ENCODE measurements at regions not wholly inside any gene's neighbourhood (a gene's known extent, or its start where the extent isn't known, plus 50 kb on each side); places are given as distances from the start of the nearest gene placed in this dataset.
"Not testable (repeated sequence)": the region's sequence is repeated elsewhere in the genome, so short reads cannot be mapped to it uniquely, and the experiment has no call there.

- Histone ChIP-seq H3K36me3 (ENCODE audit: control insufficient read depth, insufficient read depth, low read length) (no peaks in the 10 kb centered on the region), H3K9me3 (no peaks in the 10 kb centered on the region), H3K4me3 (ENCODE audit: low read depth, low read length) (no peak overlapping the region), H3K27me3 (replicated peaks; ENCODE audit: control insufficient read depth, insufficient read depth, low read length) (no peaks in the 10 kb centered on the region), H3K4me1 (no peaks in the 10 kb centered on the region)
- CTCF ChIA-PET = no interaction called here
- Mint-ChIP-seq H3K4me3 (ENCODE audit: unreplicated experiment) (no peak overlapping the region), H3K27ac (ENCODE audit: unreplicated experiment) (no peak overlapping the region), H3K27me3 (ENCODE audit: insufficient read depth, unreplicated experiment) (peaks cover 11% of the 10 kb centered on the region), H3K4me1 (ENCODE audit: low read depth, unreplicated experiment) (no peaks in the 10 kb centered on the region), H3K36me3 (ENCODE audit: insufficient read depth, unreplicated experiment) (no peaks in the 10 kb centered on the region), H3K9me3 (ENCODE audit: unreplicated experiment) (no peaks in the 10 kb centered on the region)
- BruUV-seq (replicated peaks) = no TSS peak
- TF ChIP-seq CTCF (IDR thresholded peaks at IDR 0.05; ENCODE audit: insufficient read depth in 1 of 2, low read depth in 1 of 2, low read length in 1 of 2, severe bottlenecking in 1 of 2, unreplicated experiment in 1 of 2) = no peak
- DNase-seq = no peak
- intact Hi-C loops (cut with micrococcal nuclease; ENCODE audit: unreplicated experiment) = no loop called here
- POLR2A ChIA-PET = no interaction called here
These were observed 508.5 kb downstream of the PID1 start for GRCh38 chr2:228762565-228762964.

- intact Hi-C loops (cut with micrococcal nuclease; ENCODE audit: unreplicated experiment); H3K9me3 ChIP-seq; H3K27me3 Mint-ChIP-seq (ENCODE audit: insufficient read depth, unreplicated experiment); H3K27me3 ChIP-seq (replicated peaks; ENCODE audit: control insufficient read depth, insufficient read depth, low read length); CTCF ChIA-PET; POLR2A ChIA-PET; H3K36me3 Mint-ChIP-seq (ENCODE audit: insufficient read depth, unreplicated experiment); H3K4me1 ChIP-seq; H3K4me1 Mint-ChIP-seq (ENCODE audit: low read depth, unreplicated experiment); H3K27ac Mint-ChIP-seq (ENCODE audit: unreplicated experiment); H3K9me3 Mint-ChIP-seq (ENCODE audit: unreplicated experiment); DNase-seq; BruUV-seq (replicated peaks); H3K4me3 ChIP-seq (ENCODE audit: low read depth, low read length); H3K4me3 Mint-ChIP-seq (ENCODE audit: unreplicated experiment); H3K36me3 ChIP-seq (ENCODE audit: control insufficient read depth, insufficient read depth, low read length): not testable (repeated sequence)
These were observed 515.4 kb downstream of the PID1 start for GRCh38 chr2:228755661-228756060.

GRCh38 chr2:228747483-228747882 lies 523.6 kb downstream of the PID1 start:
- no peaks in the 10 kb centered on the region for H3K27me3 ChIP-seq (replicated peaks; ENCODE audit: control insufficient read depth, insufficient read depth, low read length)
- no peak overlapping the region for H3K27ac Mint-ChIP-seq (ENCODE audit: unreplicated experiment)
- H3K36me3 Mint-ChIP-seq (ENCODE audit: insufficient read depth, unreplicated experiment) = no peaks in the 10 kb centered on the region
- H3K4me3 Mint-ChIP-seq (ENCODE audit: unreplicated experiment) = no peak overlapping the region
- no peaks in the 10 kb centered on the region for H3K4me1 Mint-ChIP-seq (ENCODE audit: low read depth, unreplicated experiment)
- H3K36me3 ChIP-seq (ENCODE audit: control insufficient read depth, insufficient read depth, low read length) = no peaks in the 10 kb centered on the region
- BruUV-seq (replicated peaks) = no TSS peak
- peaks cover 7% of the 10 kb centered on the region for H3K27me3 Mint-ChIP-seq (ENCODE audit: insufficient read depth, unreplicated experiment)
- TF ChIP-seq CTCF (IDR thresholded peaks at IDR 0.05; ENCODE audit: insufficient read depth in 1 of 2, low read depth in 1 of 2, low read length in 1 of 2, severe bottlenecking in 1 of 2, unreplicated experiment in 1 of 2) = no peak
- ChIA-PET CTCF (no interaction called here), POLR2A (no interaction called here)
- no peak for DNase-seq
- H3K4me1 ChIP-seq = no peaks in the 10 kb centered on the region
- H3K9me3 Mint-ChIP-seq (ENCODE audit: unreplicated experiment) = no peaks in the 10 kb centered on the region
- no peak overlapping the region for H3K4me3 ChIP-seq (ENCODE audit: low read depth, low read length)
- intact Hi-C loops (cut with micrococcal nuclease; ENCODE audit: unreplicated experiment) = no loop called here
- H3K9me3 ChIP-seq = no peaks in the 10 kb centered on the region

GRCh38 chr2:228738671-228739380 lies 532.3 kb downstream of the PID1 start:
- no peaks in the 10 kb centered on the region for H3K4me1 ChIP-seq
- no peak for DNase-seq
- BruUV-seq (replicated peaks) = no TSS peak
- CTCF ChIA-PET = no interaction called here
- Mint-ChIP-seq H3K4me1 (ENCODE audit: low read depth, unreplicated experiment) (no peaks in the 10 kb centered on the region), H3K36me3 (ENCODE audit: insufficient read depth, unreplicated experiment) (no peaks in the 10 kb centered on the region), H3K27ac (ENCODE audit: unreplicated experiment) (no peak overlapping the region), H3K4me3 (ENCODE audit: unreplicated experiment) (no peak overlapping the region), H3K9me3 (ENCODE audit: unreplicated experiment) (no peaks in the 10 kb centered on the region), H3K27me3 (ENCODE audit: insufficient read depth, unreplicated experiment) (peaks cover 4% of the 10 kb centered on the region)
- no peak for TF ChIP-seq CTCF (IDR thresholded peaks at IDR 0.05; ENCODE audit: insufficient read depth in 1 of 2, low read depth in 1 of 2, low read length in 1 of 2, severe bottlenecking in 1 of 2, unreplicated experiment in 1 of 2)
- H3K9me3 ChIP-seq = no peaks in the 10 kb centered on the region
- H3K27me3 ChIP-seq (replicated peaks; ENCODE audit: control insufficient read depth, insufficient read depth, low read length) = no peaks in the 10 kb centered on the region
- POLR2A ChIA-PET = no interaction called here
- no peaks in the 10 kb centered on the region for H3K36me3 ChIP-seq (ENCODE audit: control insufficient read depth, insufficient read depth, low read length)
- no peak overlapping the region for H3K4me3 ChIP-seq (ENCODE audit: low read depth, low read length)
- intact Hi-C loops (cut with micrococcal nuclease; ENCODE audit: unreplicated experiment) = no loop called here

All from Caco-2 (cell line).